Naive thymus-derived CD8-positive, alpha-beta T cell (primary cell): ENCODE measurements at regions not wholly inside any gene's neighbourhood (a gene's known extent, or its start where the extent isn't known, plus 50 kb on each side); places are given as distances from the start of the nearest gene placed in this dataset.
"Not testable (repeated sequence)": the region's sequence is repeated elsewhere in the genome, so short reads cannot be mapped to it uniquely, and the experiment has no call there.

Experiments used
- ATAC-seq, 2 donors: fragments of 150-1000 bp; cut with Tn5 transposase in 1 of 2; sonication (Bioruptor Pico), chemical (Tn5 transposase) in 1 of 2; 1 replicate in 1 of 2; 2 replicates in 1 of 2; pipeline ENCODE4 v1.10.0; 2021; ENCODE audit warnings: mild to moderate bottlenecking in 2 of 2, moderate library complexity in 2 of 2
- POLR2A ChIA-PET: fragments of 350-600 bp; sonication (Branson Sonifier 250); formaldehyde crosslinking; loops from one replicate; lab custom pipeline; 2021; ENCODE audit warnings: antibody characterized with exemption; lab: Charles Lee
- DNase-seq, 10 donors: peaks; one replicate each; pipeline versions ENCODE4 v3.0.0 to v3.0.0-alpha.2; 2020 to 2022
- H3K27ac Mint-ChIP-seq, 10 donors: one replicate each; pipeline ENCODE4 v1.8.0; 2020 to 2022; ENCODE audit warnings: mild to moderate bottlenecking in 10 of 10, mixed read lengths in 10 of 10, moderate library complexity in 4 of 10, inconsistent platforms in 1 of 10
- H3K27me3 Mint-ChIP-seq, 5 donors: one replicate each; pipeline ENCODE4 v1.8.0; 2021 to 2022; ENCODE audit warnings: mixed read lengths in 5 of 5
- H3K36me3 Mint-ChIP-seq, 3 donors: one replicate each; pipeline ENCODE4 v1.8.0; 2020 to 2022; ENCODE audit warnings: mixed read lengths in 3 of 3, mild to moderate bottlenecking in 2 of 3, inconsistent platforms in 1 of 3
- H3K4me1 Mint-ChIP-seq, 4 donors: one replicate each; pipeline ENCODE4 v1.8.0; 2021 to 2022; ENCODE audit warnings: mixed read lengths in 4 of 4
- H3K4me3 Mint-ChIP-seq, 10 donors: one replicate each; pipeline ENCODE4 v1.8.0; 2020 to 2022; ENCODE audit warnings: mild to moderate bottlenecking in 10 of 10, mixed read lengths in 10 of 10, moderate library complexity in 6 of 10, inconsistent platforms in 1 of 10
- H3K9me3 Mint-ChIP-seq, 9 donors: one replicate each; pipeline ENCODE4 v1.8.0; 2020 to 2022; ENCODE audit warnings: mixed read lengths in 9 of 9, mild to moderate bottlenecking in 3 of 9, inconsistent platforms in 1 of 9, moderate library complexity in 1 of 9

- ATAC-seq, H3K4me3 Mint-ChIP-seq, H3K27me3 Mint-ChIP-seq, H3K36me3 Mint-ChIP-seq, DNase-seq, H3K27ac Mint-ChIP-seq, POLR2A ChIA-PET, H3K4me1 Mint-ChIP-seq: not testable (repeated sequence)
- peaks cover 0 to 15% (median 2%) of the 10 kb centered on the region in 9 donors for H3K9me3 Mint-ChIP-seq
Measured at GRCh38 chr21:32071620-32072019, 198.8 kb downstream of the HUNK start.

DNA sequence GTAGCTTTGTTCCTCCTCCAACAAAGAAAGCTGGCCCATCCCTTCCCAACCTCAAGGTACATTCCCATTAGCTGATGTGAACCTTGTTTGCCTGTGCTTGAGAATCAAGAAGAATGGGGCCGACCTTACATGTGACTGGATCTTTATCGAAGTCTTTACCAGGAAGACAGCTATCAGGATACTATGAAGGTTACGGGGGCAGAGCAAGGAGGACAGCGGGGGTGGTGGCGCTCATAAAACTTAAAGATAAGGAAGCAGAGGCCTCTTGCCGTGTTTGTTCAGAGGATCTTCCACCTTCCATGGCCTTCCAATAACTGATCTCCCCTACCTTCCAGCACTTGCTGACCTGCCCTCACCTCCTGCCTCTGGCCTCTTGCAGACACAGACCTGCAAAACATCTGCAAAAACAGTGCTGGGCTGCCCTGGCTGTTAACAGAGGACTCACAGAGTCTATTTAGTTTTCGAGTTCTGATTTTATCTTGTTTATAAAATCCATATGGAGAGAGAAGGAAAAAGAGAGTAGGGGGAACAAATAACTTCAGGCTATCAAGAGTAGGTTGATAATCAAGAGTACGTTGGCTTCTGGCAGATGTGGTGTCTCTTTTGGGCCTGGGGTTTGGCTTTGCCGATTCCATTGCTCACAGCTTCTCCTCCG lies 198.0 kb downstream of the HUNK start:
- Mint-ChIP-seq H3K4me1 (no peaks in the 10 kb centered on the region), H3K4me3 (no peak overlapping the region), H3K27me3 (peaks cover 0 to 8% (median 5%) of the 10 kb centered on the region in 5 donors), H3K9me3 (peaks cover 0 to 15% (median 2%) of the 10 kb centered on the region in 9 donors), H3K36me3 (peaks cover 0 to 5% (median 2%) of the 10 kb centered on the region in 3 donors), H3K27ac (peak overlapping the region in 1 of 10 donors; percentile 58)
- POLR2A ChIA-PET = no interaction called here
- ATAC-seq (no peak), DNase-seq (no peak)

DNA sequence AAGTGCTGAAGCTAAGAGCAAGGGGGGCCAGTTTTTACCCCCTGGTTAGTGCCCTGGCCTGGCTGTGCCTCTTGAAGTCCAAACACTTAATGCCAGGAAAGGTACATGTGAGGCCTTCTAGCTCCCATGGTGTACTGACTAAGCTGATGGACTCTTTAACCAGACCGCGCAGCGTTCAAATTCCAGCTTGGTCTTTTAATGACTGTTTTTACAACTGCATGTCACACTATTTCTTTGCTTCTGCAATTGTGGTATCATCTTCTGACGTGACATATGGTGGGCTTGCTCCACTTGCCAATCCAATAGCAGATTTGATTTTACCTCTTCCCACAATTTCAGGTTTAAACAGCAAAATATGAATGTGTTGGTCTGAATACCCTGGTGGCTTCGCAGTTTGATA lies 197.3 kb downstream of the HUNK start:
- ATAC-seq = no peak
- Mint-ChIP-seq H3K4me3 (no peak overlapping the region), H3K4me1 (no peaks in the 10 kb centered on the region), H3K27ac (no peak overlapping the region), H3K9me3 (peaks cover 0 to 15% (median 2%) of the 10 kb centered on the region in 9 donors), H3K36me3 (peaks cover 0 to 5% (median 2%) of the 10 kb centered on the region in 3 donors), H3K27me3 (peaks cover 4 to 15% (median 10%) of the 10 kb centered on the region in 5 donors)
- DNase-seq = no peak
- POLR2A ChIA-PET = no interaction called here

DNA sequence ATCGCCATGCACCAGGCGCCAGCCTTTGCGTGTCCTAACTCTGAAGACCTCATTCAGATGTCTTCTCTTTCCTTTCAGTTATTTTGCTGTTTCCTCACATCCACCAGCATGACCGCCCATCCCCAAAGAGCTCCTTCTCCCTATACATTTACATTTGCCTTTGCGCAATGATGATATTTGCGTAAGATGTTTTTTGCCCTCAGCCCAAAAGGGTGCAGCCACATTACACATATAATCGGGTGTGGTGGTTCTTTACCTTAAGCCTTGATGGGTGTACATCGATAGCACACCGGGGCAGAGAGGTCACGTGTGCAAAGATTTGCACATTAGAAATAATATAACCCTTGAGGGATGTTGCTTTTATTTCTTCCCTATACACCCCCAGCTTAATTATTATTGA lies 192.8 kb downstream of the HUNK start:
- no peaks in the 10 kb centered on the region for H3K4me1 Mint-ChIP-seq
- no peak for DNase-seq
- peaks cover 4 to 24% (median 12%) of the 10 kb centered on the region in 5 donors for H3K27me3 Mint-ChIP-seq
- H3K9me3 Mint-ChIP-seq = no peaks in the 10 kb centered on the region
- H3K36me3 Mint-ChIP-seq = no peaks in the 10 kb centered on the region
- no peak for ATAC-seq
- H3K4me3 Mint-ChIP-seq = no peak overlapping the region
- peak overlapping the region in 1 of 10 donors; percentile 0 for H3K27ac Mint-ChIP-seq
- POLR2A ChIA-PET = no interaction called here

- Mint-ChIP-seq H3K36me3 (no peaks in the 10 kb centered on the region), H3K4me1 (no peaks in the 10 kb centered on the region), H3K4me3 (no peak overlapping the region), H3K9me3 (peaks cover 0 to 5% (median 0%) of the 10 kb centered on the region in 9 donors), H3K27me3 (peaks cover 4 to 24% (median 12%) of the 10 kb centered on the region in 5 donors), H3K27ac (no peak overlapping the region)
- ATAC-seq (no peak), DNase-seq (no peak)
- POLR2A ChIA-PET = no interaction called here
Measured at GRCh38 chr21:32064281-32064910, 191.6 kb downstream of the HUNK start.

- ATAC-seq (no peak), DNase-seq (no peak)
- Mint-ChIP-seq H3K27me3 (peaks cover 8 to 26% (median 12%) of the 10 kb centered on the region in 5 donors), H3K4me1 (no peaks in the 10 kb centered on the region), H3K36me3 (no peaks in the 10 kb centered on the region), H3K27ac (no peak overlapping the region), H3K4me3 (no peak overlapping the region), H3K9me3 (peaks cover 0 to 11% (median 1%) of the 10 kb centered on the region in 9 donors)
- POLR2A ChIA-PET = interaction anchor here (0.6 kb wide), 1 partner anchor 83 kb away, joined by 7 read pairs; no protein-coding TSS in a partner anchor
Measured at GRCh38 chr21:32062591-32063227, 189.9 kb downstream of the HUNK start.

GRCh38 chr21:32061729-32062128 lies 188.9 kb downstream of the HUNK start:
- Mint-ChIP-seq H3K9me3 (peaks cover 0 to 11% (median 1%) of the 10 kb centered on the region in 9 donors), H3K27ac (no peak overlapping the region), H3K4me1 (no peaks in the 10 kb centered on the region), H3K36me3 (peaks cover 0 to 4% (median 0%) of the 10 kb centered on the region in 3 donors), H3K27me3 (peaks cover 8 to 30% (median 12%) of the 10 kb centered on the region in 5 donors), H3K4me3 (no peak overlapping the region)
- no peak for ATAC-seq
- POLR2A ChIA-PET = no interaction called here
- DNase-seq = no peak

GRCh38 chr21:32056791-32057190 lies 184.0 kb downstream of the HUNK start:
- POLR2A ChIA-PET = no interaction called here
- DNase-seq (no peak), ATAC-seq (no peak)
- Mint-ChIP-seq H3K36me3 (peaks cover 0 to 11% (median 8%) of the 10 kb centered on the region in 3 donors), H3K4me3 (no peak overlapping the region), H3K27me3 (peaks cover 5 to 20% (median 11%) of the 10 kb centered on the region in 5 donors), H3K27ac (no peak overlapping the region), H3K9me3 (peaks cover 0 to 29% (median 14%) of the 10 kb centered on the region in 9 donors), H3K4me1 (no peaks in the 10 kb centered on the region)

DNA sequence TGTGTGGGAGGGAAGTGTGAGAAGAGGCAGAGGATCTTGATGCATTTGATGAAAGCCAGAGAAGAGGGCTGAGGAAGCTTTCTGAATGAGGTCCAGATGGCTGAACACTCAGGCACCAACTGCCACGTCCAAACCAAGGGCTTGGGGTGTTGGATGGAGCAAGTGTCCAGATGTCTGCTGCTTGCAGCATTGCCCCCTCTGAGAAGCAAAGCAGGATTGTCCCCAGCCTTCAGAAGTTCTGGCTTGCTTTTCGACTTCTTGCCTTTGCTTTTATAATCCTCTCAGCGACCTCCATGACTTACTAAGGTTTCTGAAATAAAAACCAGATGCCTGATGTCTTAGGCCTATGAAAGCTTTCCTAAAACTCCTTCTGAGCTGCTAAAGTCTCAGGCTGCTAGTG lies 182.5 kb downstream of the HUNK start:
- no peak for ATAC-seq
- no peaks in the 10 kb centered on the region for H3K4me1 Mint-ChIP-seq
- H3K36me3 Mint-ChIP-seq = peaks cover 0 to 21% (median 9%) of the 10 kb centered on the region in 3 donors
- peaks cover 0 to 39% (median 19%) of the 10 kb centered on the region in 9 donors for H3K9me3 Mint-ChIP-seq
- H3K27me3 Mint-ChIP-seq = peaks cover 2 to 17% (median 11%) of the 10 kb centered on the region in 5 donors
- H3K27ac Mint-ChIP-seq = no peak overlapping the region
- no peak for DNase-seq
- POLR2A ChIA-PET = no interaction called here
- no peak overlapping the region for H3K4me3 Mint-ChIP-seq
